Activated CD4-positive, CD25-positive, alpha-beta regulatory T cell treated with anti-CD3 and anti-CD28 coated beads, Interleukin-2, amount 50 U/mL, for 24 hours (primary cell): ENCODE measurements at regions not wholly inside any gene's neighbourhood (a gene's known extent, or its start where the extent isn't known, plus 50 kb on each side); places are given as distances from the start of the nearest gene placed in this dataset.
"Not testable (repeated sequence)": the region's sequence is repeated elsewhere in the genome, so short reads cannot be mapped to it uniquely, and the experiment has no call there.

Experiments
- ATAC-seq, 2 donors: fragments of 150-1000 bp; cut with Tn5 transposase; one replicate each; pipeline ENCODE4 v1.10.0; 2021; ENCODE audit warnings: mild to moderate bottlenecking in 1 of 2, moderate library complexity in 1 of 2

GRCh38 chr16:86077243-86077940 lies 178.4 kb downstream of the IRF8 start:
- no peak for ATAC-seq

DNA sequence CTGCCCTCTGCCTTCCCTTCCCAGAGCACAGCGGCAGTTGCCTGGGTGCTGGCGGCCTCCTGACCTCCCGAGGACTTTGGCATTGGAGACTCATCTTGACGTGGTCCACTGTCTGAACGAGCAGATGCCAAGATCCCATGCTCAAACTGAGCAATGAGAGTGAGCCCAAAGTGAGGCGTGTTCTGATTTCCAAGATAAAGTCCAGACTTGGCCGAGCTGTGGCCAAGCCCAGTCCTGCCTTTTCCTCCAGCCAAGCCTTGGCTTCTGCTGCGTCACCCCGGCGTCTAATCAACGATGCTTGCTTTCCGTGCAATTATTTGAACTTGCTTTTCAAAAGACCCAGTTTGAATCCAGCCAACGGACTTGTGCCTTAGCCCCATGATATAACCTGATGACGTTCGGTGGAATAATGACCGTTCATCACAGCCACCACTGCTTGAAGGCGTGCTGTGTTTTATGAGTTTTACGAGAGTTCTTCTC lies 179.2 kb downstream of the IRF8 start:
- ATAC-seq, result no peak

- ATAC-seq, result not testable (repeated sequence)
Measured at GRCh38 chr16:86078711-86079110, 179.7 kb downstream of the IRF8 start.

DNA sequence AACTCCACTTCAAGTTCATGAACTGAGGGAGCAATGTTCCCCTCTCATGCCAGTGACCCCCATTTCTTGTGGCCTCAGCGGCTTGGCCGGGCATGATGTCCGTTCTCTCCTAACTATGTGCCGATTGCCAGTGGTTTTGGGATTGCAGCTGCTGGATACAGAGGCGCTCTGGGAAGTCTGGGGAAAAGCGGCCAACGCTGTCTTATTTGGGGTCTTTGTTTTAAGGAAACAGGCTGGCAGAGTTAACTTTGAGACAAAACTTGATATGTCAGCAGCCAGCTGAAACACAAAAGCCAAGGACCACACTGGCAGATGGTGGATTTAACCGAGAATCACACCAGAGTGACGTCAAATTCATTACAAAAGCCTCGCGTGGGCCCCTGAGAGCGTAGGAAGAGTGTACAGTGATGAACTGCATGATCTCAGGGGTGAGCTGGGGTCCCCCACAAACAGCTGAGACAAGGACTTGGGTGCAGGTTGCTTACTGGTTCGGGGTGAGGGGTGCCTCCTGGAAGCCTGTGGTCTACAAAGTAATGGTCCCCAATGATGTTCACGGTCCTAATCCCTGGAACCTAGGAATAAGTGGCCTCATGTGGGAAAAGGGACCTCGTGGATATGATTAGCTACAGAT lies 180.4 kb downstream of the IRF8 start:
- no peak for ATAC-seq

- no peak for ATAC-seq
Measured at GRCh38 chr16:86080131-86080875, 181.3 kb downstream of the IRF8 start.

DNA sequence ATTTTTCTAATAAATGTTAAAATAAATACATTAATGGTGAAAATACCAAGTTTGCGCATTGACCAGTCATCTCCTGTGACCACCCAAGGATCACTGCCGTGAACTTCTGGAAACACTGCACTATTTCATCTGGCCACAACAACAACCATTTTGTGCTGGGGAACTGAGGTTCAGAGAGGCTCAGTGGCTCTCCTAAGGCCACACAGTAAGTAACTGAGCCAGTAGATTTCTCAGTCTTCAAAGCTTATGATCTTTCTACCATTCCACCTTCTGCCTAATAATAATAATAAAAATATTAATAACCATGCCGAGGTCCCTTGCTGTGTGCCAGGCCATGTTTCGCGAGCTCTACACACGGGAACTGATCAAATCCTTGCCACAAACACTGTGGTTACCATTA lies 182.0 kb downstream of the IRF8 start:
- ATAC-seq, result no peak

GRCh38 chr16:86082418-86083030 lies 183.6 kb downstream of the IRF8 start:
- ATAC-seq, result no peak

DNA sequence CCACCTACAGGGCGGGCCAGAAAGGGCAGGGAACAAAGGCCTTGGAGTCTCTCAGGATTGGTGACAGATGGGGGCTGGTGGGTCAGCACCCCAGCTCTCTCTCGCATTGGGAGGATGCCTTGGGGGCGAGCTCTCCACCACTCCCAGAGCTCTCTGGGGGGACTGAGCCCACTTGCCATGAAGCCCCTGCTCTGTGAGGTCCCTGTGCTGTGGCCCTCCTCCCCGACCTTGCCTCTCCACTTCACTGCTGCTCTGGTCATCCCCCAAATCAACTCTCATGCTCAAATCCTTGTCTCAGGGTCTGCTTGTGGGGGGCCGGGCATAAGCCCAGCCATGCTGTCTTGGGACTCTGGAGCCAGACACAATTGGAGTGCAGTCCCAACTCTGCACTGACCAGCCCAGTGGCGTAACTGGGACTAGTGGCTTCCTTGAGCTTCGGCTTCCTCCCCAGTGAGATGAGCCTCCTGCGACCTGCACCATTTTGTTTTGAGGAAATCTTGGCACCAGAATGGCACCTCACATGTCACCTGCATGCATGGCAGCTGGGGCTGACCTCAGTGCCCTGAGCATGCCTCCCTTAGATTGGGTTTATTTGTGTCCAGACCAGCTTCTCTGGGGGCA lies 184.5 kb downstream of the IRF8 start:
- ATAC-seq, result no peak

GRCh38 chr16:86085161-86085611 lies 186.2 kb downstream of the IRF8 start:
- no peak for ATAC-seq

DNA sequence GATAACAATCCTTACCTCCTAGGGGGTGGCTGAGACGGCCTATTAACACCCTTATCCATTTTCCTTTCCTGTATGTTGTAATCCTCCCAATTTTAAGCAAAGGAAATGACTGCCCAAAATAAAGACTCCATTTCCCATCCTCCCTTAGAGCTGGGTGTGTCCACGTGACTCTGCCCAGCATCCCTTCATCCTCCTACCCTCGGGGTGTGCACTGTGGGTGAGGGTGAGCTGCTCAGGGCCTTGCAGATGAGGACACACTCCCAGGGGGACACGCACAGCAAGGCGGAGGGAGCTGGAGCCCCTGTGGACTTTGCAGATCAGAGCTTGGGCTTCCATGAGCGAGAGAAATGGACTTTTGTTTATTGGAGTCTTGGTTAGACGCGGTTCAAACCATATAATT lies 186.8 kb downstream of the IRF8 start:
- no peak for ATAC-seq

- no peak for ATAC-seq
Measured at GRCh38 chr16:86086471-86086870, 187.5 kb downstream of the IRF8 start.

- ATAC-seq, result no peak
Measured at GRCh38 chr16:86087011-86087895, 188.3 kb downstream of the IRF8 start.

- ATAC-seq, result no peak
Measured at GRCh38 chr16:86087896-86088230, 188.9 kb downstream of the IRF8 start.

GRCh38 chr16:86088287-86088686 lies 189.3 kb downstream of the IRF8 start:
- no peak for ATAC-seq

DNA sequence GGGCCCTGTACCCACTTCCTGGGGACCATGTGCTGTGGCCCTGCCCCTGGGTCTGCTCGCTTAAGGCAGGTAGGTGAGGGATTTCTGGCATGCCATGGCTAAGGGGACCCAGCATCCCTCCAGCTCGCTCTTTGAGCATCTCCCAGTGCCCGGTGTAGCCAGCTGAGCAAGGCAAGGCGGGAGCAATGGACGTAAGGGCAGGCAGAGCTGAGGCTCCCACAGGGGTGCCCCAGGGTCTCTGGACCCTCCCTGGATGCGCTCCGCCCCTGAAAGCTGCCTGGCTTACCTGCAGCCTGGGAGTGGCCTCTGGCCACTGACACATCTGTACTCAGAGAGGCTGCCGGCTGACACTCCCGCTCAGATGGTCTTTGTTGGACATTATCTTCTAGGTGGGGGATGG lies 189.9 kb downstream of the IRF8 start:
- ATAC-seq, result no peak

DNA sequence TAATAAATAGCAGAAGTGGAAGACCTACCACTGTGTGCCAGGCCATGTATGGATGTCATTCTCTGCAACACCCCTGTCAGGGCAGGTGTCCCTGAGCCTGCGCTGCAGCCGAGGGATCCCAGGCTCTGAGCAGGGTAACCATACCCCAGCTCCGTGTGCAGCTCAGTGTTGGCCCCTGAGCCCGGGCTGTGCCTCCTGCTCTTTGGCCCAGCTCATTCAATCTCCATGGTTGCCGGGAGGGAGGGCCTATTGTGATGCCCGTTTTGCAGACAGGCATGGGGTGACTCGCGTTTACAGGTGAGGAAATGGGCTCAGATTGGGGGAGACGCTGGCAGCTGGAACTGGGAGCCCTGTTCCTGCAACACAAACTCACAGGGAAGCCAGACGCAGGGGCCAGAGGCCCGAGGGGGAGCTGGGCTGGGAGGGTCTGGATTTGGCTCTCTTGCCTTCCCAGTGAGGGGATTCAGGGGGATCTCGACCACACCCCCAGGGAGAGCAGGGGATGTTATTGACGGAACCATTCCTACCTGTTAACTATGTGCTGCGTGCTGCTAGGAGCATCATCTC lies 190.5 kb downstream of the IRF8 start:
- no peak for ATAC-seq

DNA sequence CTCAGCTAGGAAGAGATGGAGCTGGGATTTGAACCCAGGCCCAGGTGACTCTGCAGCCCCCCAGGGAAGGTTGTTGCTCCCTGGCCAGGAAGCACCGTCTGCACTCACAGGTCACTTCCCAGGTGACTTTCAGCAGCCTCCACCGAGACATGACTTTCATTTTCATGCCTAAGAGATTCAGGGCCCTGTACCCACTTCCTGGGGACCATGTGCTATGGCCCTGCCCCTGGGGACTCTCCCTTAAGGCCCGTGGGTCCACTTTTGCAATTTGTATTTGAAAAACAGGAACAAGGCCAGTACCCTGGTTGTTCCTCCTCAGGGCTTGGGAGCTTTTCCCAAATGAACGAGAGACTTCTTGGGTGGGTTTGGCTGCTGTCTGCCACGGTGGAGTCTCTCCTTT lies 191.0 kb downstream of the IRF8 start:
- no peak for ATAC-seq

GRCh38 chr16:86090461-86091170 lies 191.7 kb downstream of the IRF8 start:
- no peak for ATAC-seq

DNA sequence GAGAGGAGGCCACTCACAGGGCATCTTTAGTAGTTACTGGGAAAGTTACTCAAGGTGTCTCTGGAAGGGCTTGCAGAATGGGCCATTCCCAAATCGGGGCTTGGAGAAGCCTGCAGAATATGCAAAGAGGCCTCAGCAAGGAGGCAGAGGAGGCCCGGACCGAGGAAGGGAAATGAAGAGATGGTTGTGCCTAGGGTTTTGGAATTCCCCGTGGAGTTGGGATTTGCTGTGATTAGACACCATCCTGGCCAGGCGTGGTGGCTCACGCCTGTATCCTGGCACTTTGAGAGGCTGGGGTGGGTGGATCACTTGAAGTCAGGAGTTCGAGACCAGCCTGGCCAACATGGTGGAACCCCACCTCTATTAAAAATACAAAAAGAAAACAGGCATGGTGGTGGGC lies 193.0 kb downstream of the IRF8 start:
- ATAC-seq, result no peak

- ATAC-seq, result no peak
Measured at GRCh38 chr16:86092586-86093480, 193.9 kb downstream of the IRF8 start.
